Right kidney (tissue), 1 donor: ENCODE measurements at regions not wholly inside any gene's neighbourhood (a gene's known extent, or its start where the extent isn't known, plus 50 kb on each side); places are given as distances from the start of the nearest gene placed in this dataset.
"Not testable (repeated sequence)": the region's sequence is repeated elsewhere in the genome, so short reads cannot be mapped to it uniquely, and the experiment has no call there.

ENCODE experiments used
- DNase-seq: peaks from one replicate; pipeline ENCODE4 v3.0.0-alpha.2; 2016

GRCh38 chr12:127107744-127108143 lies 1159.2 kb upstream of the TMEM132C start:
- DNase-seq, result no peak

- DNase-seq, result peak; percentile 20
Observed at GRCh38 chr12:127108360-127109215, 1158.4 kb upstream of the TMEM132C start.

GRCh38 chr12:127113945-127114344 lies 1153.0 kb upstream of the TMEM132C start:
- DNase-seq, result no peak

- no peak for DNase-seq
Observed at GRCh38 chr12:127115468-127116035, 1151.4 kb upstream of the TMEM132C start.

GRCh38 chr12:127118251-127118650 lies 1148.7 kb upstream of the TMEM132C start:
- DNase-seq, result no peak

- no peak for DNase-seq
Observed at GRCh38 chr12:127119600-127120140, 1147.3 kb upstream of the TMEM132C start.

- DNase-seq, result no peak
Observed at GRCh38 chr12:127120851-127121250, 1146.1 kb upstream of the TMEM132C start.

- DNase-seq, result no peak
Observed at GRCh38 chr12:127121494-127122084, 1145.4 kb upstream of the TMEM132C start.

GRCh38 chr12:127125607-127126259 lies 1141.2 kb upstream of the TMEM132C start:
- no peak for DNase-seq

GRCh38 chr12:127126260-127126628 lies 1140.7 kb upstream of the TMEM132C start:
- no peak for DNase-seq

GRCh38 chr12:127127897-127128296 lies 1139.1 kb upstream of the TMEM132C start:
- no peak for DNase-seq

GRCh38 chr12:127130506-127131124 lies 1136.4 kb upstream of the TMEM132C start:
- no peak for DNase-seq

- no peak for DNase-seq
Observed at GRCh38 chr12:127133675-127134335, 1133.2 kb upstream of the TMEM132C start.

GRCh38 chr12:127140864-127141484 lies 1126.0 kb upstream of the TMEM132C start:
- not testable (repeated sequence) for DNase-seq

- DNase-seq, result no peak
Observed at GRCh38 chr12:127143020-127143419, 1124.0 kb upstream of the TMEM132C start.

GRCh38 chr12:127144770-127145169 lies 1122.2 kb upstream of the TMEM132C start:
- DNase-seq, result no peak

GRCh38 chr12:127145241-127145928 lies 1121.6 kb upstream of the TMEM132C start:
- DNase-seq, result no peak

GRCh38 chr12:127145929-127146789 lies 1120.8 kb upstream of the TMEM132C start:
- peak; percentile 82 for DNase-seq

- DNase-seq, result no peak
Observed at GRCh38 chr12:127146991-127147718, 1119.8 kb upstream of the TMEM132C start.
